Prostate gland (tissue), 2 donors: ENCODE measurements at regions not wholly inside any gene's neighbourhood (a gene's known extent, or its start where the extent isn't known, plus 50 kb on each side); places are given as distances from the start of the nearest gene placed in this dataset.

Source experiments
- CTCF ChIP-seq, 4 experiments: fragments of 200-600 bp in 2 of 4; fragments of 450-650 bp in 2 of 4; sonication (generic) in 2 of 4; IDR thresholded peaks; 1 replicate in 3 of 4; 2 replicates in 1 of 4; pipeline ENCODE4 v1.5.1; 2016 to 2019; ENCODE audit warnings: antibody characterized with exemption in 4 of 4, mild to moderate bottlenecking in 2 of 4, moderate library complexity in 2 of 4
- POLR2AphosphoS5 ChIP-seq: sonication (generic); formaldehyde crosslinking; IDR thresholded peaks from one replicate; pipeline ENCODE4 v1.6.1; 2017; ENCODE audit warnings: antibody characterized with exemption

GRCh38 chr18:24593401-24593800, 133.0 kb downstream of the HRH4 start:
- TF ChIP-seq CTCF (IDR thresholded peaks at IDR 0.05): no peak
- no peak for TF ChIP-seq POLR2AphosphoS5
